Upper lobe of left lung (tissue), 4 donors: ENCODE measurements at regions not wholly inside any gene's neighbourhood (a gene's known extent, or its start where the extent isn't known, plus 50 kb on each side); places are given as distances from the start of the nearest gene placed in this dataset.

ENCODE experiments used
- CTCF ChIP-seq, 6 experiments: fragments of 450-650 bp in 4 of 6; fragments of 200-600 bp in 2 of 6; sonication (generic) in 2 of 6; IDR thresholded peaks; one replicate each; pipeline ENCODE4 v1.5.1; 2016 to 2019; ENCODE audit warnings: antibody characterized with exemption in 6 of 6
- EP300 ChIP-seq, 4 donors: sonication (generic); formaldehyde crosslinking; IDR thresholded peaks; one replicate each; pipeline ENCODE4 v1.5.1; 2017; ENCODE audit warnings: antibody characterized with exemption in 4 of 4, control low read depth in 2 of 4
- POLR2A ChIP-seq, 4 donors: fragments of 450-650 bp; IDR thresholded peaks; one replicate each; pipeline ENCODE4 v1.5.1; 2016 to 2017; ENCODE audit warnings: antibody characterized with exemption in 4 of 4, mild to moderate bottlenecking in 2 of 4
- POLR2AphosphoS5 ChIP-seq, 2 donors: sonication (generic); formaldehyde crosslinking; IDR thresholded peaks; one replicate each; pipeline ENCODE4 v1.5.1; 2017; ENCODE audit warnings: antibody characterized with exemption in 2 of 2

GRCh38 chr13:107845911-107846310, 369.4 kb downstream of the LIG4 start:
- no peak for TF ChIP-seq CTCF (IDR thresholded peaks at IDR 0.05)
- TF ChIP-seq EP300 (IDR thresholded peaks at IDR 0.05) = no peak
- TF ChIP-seq POLR2AphosphoS5 (IDR thresholded peaks at IDR 0.05) = no peak
- no peak for TF ChIP-seq POLR2A (IDR thresholded peaks at IDR 0.05)
